ENCODE measurements at regions not wholly inside any gene's neighbourhood (a gene's known extent, or its start where the extent isn't known, plus 50 kb on each side); places are given as distances from the start of the nearest gene placed in this dataset.

GRCh38 chr5:166710271-166710670, 1581.2 kb upstream of the WWC1 start:
- DNase-seq (ENCODE audit: low read depth), result no peak
- no peak for TF ChIP-seq CTCF (IDR thresholded peaks at IDR 0.05; ENCODE audit: low read depth, low read length, missing control alignments)

GRCh38 chr5:166712447-166713185, 1578.8 kb upstream of the WWC1 start:
- no peak overlapping the region for H3K4me3 ChIP-seq (ENCODE audit: low read depth, low read length)
- no peak for DNase-seq (ENCODE audit: low read depth)
- TF ChIP-seq CTCF (IDR thresholded peaks at IDR 0.05; ENCODE audit: low read depth, low read length, missing control alignments), result no peak

More at GRCh38 chr5:166710271-166710670, 1581.2 kb upstream of the WWC1 start:
- H3K4me3 ChIP-seq (ENCODE audit: low read depth, low read length), result no peak overlapping the region

GRCh38 chr5:166713295-166713694, 1578.2 kb upstream of the WWC1 start:
- no peak for TF ChIP-seq CTCF (IDR thresholded peaks at IDR 0.05; ENCODE audit: low read depth, low read length, missing control alignments)
- H3K4me3 ChIP-seq (ENCODE audit: low read depth, low read length), result no peak overlapping the region
- DNase-seq (ENCODE audit: low read depth), result no peak

GRCh38 chr5:166716856-166717492, 1574.5 kb upstream of the WWC1 start:
- no peak for TF ChIP-seq CTCF (IDR thresholded peaks at IDR 0.05; ENCODE audit: low read depth, low read length, missing control alignments)
- no peak overlapping the region for H3K4me3 ChIP-seq (ENCODE audit: low read depth, low read length)
- DNase-seq (ENCODE audit: low read depth), result no peak

- TF ChIP-seq CTCF (IDR thresholded peaks at IDR 0.05; ENCODE audit: low read depth, low read length, missing control alignments), result no peak
- no peak overlapping the region for H3K4me3 ChIP-seq (ENCODE audit: low read depth, low read length)
- DNase-seq (ENCODE audit: low read depth), result no peak
Measured at GRCh38 chr5:166719991-166720390, 1571.5 kb upstream of the WWC1 start.

GRCh38 chr5:166722939-166723338, 1568.5 kb upstream of the WWC1 start:
- no peak for TF ChIP-seq CTCF (IDR thresholded peaks at IDR 0.05; ENCODE audit: low read depth, low read length, missing control alignments)
- no peak for DNase-seq (ENCODE audit: low read depth)
- no peak overlapping the region for H3K4me3 ChIP-seq (ENCODE audit: low read depth, low read length)

All from GM12864 (cell line).